Esophagus (tissue), 2 donors: ENCODE measurements at regions not wholly inside any gene's neighbourhood (a gene's known extent, or its start where the extent isn't known, plus 50 kb on each side); places are given as distances from the start of the nearest gene placed in this dataset.
"Not testable (repeated sequence)": the region's sequence is repeated elsewhere in the genome, so short reads cannot be mapped to it uniquely, and the experiment has no call there.

Source experiments
- H3K27ac ChIP-seq, 2 donors: one replicate each; pipeline ENCODE4 v1.5.1; 2013; ENCODE audit warnings: low read depth in 2 of 2, mild to moderate bottlenecking in 2 of 2, inconsistent platforms in 1 of 2, low read length in 1 of 2, moderate library complexity in 1 of 2
- H3K27me3 ChIP-seq, 2 donors: one replicate each; pipeline ENCODE4 v1.6.1; 2013; ENCODE audit warnings: low read length in 2 of 2, control low read depth in 1 of 2, mild to moderate bottlenecking in 1 of 2; ENCODE audit not compliant: insufficient read depth in 2 of 2, control insufficient read depth in 1 of 2
- H3K36me3 ChIP-seq, 2 donors: one replicate each; pipeline ENCODE4 v1.6.1; 2013; ENCODE audit warnings: low read length in 1 of 2; ENCODE audit not compliant: control insufficient read depth in 2 of 2, insufficient read depth in 2 of 2
- H3K4me1 ChIP-seq, 2 donors: one replicate each; pipeline ENCODE4 v1.6.1; 2013; ENCODE audit warnings: low read length in 1 of 2; ENCODE audit not compliant: control insufficient read depth in 2 of 2, insufficient read depth in 2 of 2
- H3K4me3 ChIP-seq, 2 donors: one replicate each; pipeline ENCODE4 v1.5.1; 2013; ENCODE audit warnings: low read length in 2 of 2, mild to moderate bottlenecking in 2 of 2, low read depth in 1 of 2, moderate library complexity in 1 of 2
- H3K9me3 ChIP-seq, 2 donors: one replicate each; pipeline ENCODE4 v1.6.1; 2013; ENCODE audit warnings: mild to moderate bottlenecking in 2 of 2, low read depth in 1 of 2, low read length in 1 of 2, moderate library complexity in 1 of 2; ENCODE audit not compliant: control insufficient read depth in 2 of 2, insufficient read depth in 1 of 2
- WGBS, 2 donors: extraction: QIAGEN DNeasy Blood & Tissue Kit; methylation state at CpG; one replicate each; pipeline ENCODE4 v1.1.7; 2013; 5-methylcytosine and 5-hydroxymethylcytosine counted together
- donor health status: healthy with polysubstance abuse.
- donor health status: Bipolar disorder and iron deficiency.

DNA sequence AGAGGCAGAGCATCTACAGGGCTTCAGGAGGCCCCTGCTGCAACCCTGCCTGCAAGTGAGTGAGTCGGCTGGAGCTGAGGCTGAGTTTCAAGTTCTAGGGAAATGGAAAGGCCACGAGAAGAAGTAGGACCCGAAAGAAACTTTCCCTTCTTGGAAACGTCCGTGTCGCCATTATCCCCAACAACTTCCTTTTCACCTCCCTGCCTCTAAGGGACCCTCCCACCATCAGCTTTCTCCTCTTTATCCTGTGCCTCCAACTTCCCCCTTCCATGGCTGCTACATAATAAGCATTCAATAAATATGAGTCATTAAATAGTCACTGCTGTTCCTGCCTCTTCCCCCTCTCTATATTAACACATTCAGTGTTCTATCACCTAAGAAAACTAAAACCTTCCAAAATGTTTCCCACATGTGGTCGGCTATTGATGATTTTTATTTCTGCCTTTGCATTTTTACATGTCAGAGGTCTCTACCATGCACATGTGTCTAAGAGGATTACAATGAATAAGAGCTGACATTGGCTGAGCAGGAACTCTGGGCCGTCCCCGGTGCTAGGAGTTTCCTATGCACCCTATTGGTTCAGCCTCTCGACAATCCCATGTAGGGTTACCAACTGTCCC, 115.9 kb upstream of the TNRC6C start:
- 62 to 69% methylated on average over 10 of the region's 10 CpGs for WGBS, 2 donors
- Histone ChIP-seq H3K27me3 (no peaks in the 10 kb centered on the region), H3K27ac (no peak overlapping the region), H3K9me3 (no peaks in the 10 kb centered on the region), H3K4me3 (no peak overlapping the region), H3K4me1 (no peaks in the 10 kb centered on the region), H3K36me3 (no peaks in the 10 kb centered on the region)

DNA sequence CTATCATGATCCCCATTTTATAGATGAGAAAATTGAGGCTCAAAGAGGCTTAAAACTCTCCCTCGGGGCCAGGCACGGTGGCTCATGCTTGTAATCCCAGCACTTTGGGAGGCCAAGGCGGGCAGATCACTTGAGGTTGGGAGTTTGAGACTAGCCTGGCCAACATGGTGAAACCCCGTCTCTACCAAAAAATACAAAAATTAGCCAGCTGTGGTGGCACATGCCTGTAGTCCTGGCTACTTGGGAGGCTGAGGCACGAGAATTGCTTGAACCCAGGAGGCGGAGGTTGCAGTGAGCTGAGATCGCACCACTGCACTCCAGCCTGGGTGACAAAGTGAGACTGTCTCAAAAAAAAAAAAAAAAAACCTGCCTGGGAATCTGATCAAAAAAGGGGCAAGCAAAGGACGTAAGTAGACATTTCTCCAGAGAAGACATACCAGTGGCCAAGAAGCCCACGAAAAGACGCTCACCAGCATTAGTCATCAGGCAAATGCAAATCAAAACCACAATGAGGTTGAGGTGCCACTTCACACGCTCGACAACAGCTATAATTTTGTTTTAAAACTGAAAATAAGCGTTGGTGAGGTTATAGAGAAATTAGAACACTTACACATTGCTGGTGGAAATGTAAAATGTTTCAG, 115.1 kb upstream of the TNRC6C start:
- not testable (repeated sequence) for H3K36me3 ChIP-seq, H3K4me1 ChIP-seq, H3K27ac ChIP-seq, H3K27me3 ChIP-seq, H3K4me3 ChIP-seq, H3K9me3 ChIP-seq
- WGBS, 2 donors, result 64 to 71% methylated on average over 13 of the region's 13 CpGs

DNA sequence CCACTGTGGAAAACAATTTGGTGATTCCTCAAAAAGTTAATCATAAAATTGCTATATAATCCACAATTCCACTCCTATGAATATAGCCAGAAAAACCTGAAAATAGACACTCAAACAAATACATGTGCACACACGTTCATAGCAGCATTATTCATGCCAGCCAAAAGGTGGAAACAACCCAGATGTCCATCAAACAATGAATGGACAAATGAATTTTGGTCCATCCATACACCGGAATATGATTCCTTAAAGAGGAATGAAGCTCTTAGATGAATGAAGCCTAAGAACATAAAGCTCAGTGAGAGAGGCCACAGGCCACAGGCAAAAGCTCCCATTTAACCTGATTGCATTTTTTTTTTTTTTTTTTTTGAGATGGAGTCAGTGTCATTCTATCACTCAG, 114.6 kb upstream of the TNRC6C start:
- 50 to 62% methylated on average over 2 of the region's 2 CpGs for WGBS, 2 donors
- Histone ChIP-seq H3K36me3 (no peaks in the 10 kb centered on the region), H3K27me3 (no peaks in the 10 kb centered on the region), H3K4me1 (no peaks in the 10 kb centered on the region), H3K4me3 (no peak overlapping the region), H3K27ac (no peak overlapping the region), H3K9me3 (no peaks in the 10 kb centered on the region)

DNA sequence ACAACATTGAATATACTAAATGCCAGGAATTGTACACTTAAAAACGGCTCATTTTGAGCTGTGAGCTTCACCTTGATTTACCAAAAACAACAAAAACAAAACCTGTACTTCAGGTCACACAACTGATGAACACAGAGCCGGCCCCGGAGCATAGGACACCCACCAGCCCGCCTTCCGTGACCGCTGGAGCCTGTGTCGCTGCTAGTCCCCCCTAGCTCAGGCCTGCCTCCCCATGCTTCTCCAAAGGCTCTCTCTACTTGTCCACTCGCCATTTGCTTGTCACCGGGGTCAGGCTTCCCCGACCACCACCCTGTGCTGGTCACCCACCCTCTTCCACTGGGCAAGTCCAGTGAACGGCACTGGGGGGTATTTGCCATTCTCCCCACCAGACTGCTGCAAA, 113.8 kb upstream of the TNRC6C start:
- Histone ChIP-seq H3K9me3 (no peaks in the 10 kb centered on the region), H3K27me3 (no peaks in the 10 kb centered on the region), H3K4me1 (no peaks in the 10 kb centered on the region), H3K27ac (no peak overlapping the region), H3K36me3 (no peaks in the 10 kb centered on the region), H3K4me3 (no peak overlapping the region)
- 83 to 86% methylated on average over 11 of the region's 11 CpGs for WGBS, 2 donors

DNA sequence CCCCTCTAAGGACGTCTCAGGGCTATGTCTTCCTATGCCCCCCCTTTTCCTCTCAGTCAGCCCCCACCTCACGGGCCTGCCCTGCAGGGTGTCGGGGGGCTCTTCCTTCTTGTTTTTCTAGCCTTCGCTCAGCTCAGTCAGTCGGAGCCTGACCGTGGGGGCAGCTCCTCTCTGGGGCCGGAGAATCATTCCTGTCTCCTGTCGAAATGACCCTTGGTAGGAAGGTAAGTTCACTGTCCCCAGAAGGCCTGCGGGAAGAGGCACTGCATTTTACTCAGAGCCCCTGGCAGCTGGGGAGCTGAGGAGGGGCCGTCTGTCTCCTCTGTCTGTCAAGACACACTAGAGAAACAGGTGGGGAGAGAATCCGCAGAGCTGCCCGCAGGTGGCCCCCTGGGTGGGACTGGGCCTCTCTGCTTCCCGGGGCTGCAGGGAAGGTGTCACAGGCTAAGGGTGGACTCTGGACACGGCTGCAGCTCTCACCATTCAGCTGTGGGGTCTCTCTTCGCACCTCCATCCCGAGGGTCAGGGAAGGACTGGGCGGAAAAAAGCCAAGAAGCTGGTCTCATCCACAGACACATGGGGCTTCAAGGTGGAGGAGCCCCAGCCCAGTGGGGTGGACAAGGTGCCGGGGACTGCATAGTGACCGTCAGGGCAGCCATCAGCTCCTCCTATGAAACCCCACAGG, 112.8 kb upstream of the TNRC6C start:
- H3K4me3 ChIP-seq, result no peak overlapping the region
- H3K27me3 ChIP-seq, result no peaks in the 10 kb centered on the region
- H3K4me1 ChIP-seq, result no peaks in the 10 kb centered on the region
- H3K27ac ChIP-seq, result no peak overlapping the region
- no peaks in the 10 kb centered on the region for H3K9me3 ChIP-seq
- WGBS, 2 donors, result 81 to 89% methylated on average over 19 of the region's 19 CpGs
- H3K36me3 ChIP-seq, result no peaks in the 10 kb centered on the region

DNA sequence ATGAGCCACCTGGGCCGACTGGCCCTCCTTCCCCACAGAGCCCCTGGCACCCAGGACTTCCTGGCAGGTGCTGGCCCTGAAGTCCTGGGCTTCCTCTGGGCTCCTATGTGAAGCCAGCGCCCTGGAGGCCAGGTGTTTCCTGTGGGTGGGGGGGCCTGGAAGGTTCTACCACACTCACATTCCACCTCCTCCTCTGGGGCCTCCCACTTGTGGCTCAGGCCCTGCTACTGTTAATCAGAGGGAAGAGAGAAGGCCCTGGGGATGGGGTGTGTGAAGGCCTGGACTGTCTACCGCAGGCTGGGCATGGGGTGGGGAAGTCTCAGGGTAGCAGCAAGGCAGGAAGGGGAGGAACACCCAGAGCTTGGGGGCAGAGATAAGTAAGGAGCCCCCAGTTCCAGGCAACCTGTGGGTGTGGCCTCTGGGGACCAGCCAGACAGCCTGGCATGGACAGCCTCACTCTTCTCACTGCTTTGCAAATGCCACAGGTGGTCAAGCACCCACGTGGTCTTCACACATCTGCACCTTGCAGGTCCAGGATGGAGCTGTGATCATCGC, 111.9 kb upstream of the TNRC6C start:
- Histone ChIP-seq H3K4me1 (no peaks in the 10 kb centered on the region), H3K4me3 (no peak overlapping the region), H3K27ac (no peak overlapping the region)

DNA sequence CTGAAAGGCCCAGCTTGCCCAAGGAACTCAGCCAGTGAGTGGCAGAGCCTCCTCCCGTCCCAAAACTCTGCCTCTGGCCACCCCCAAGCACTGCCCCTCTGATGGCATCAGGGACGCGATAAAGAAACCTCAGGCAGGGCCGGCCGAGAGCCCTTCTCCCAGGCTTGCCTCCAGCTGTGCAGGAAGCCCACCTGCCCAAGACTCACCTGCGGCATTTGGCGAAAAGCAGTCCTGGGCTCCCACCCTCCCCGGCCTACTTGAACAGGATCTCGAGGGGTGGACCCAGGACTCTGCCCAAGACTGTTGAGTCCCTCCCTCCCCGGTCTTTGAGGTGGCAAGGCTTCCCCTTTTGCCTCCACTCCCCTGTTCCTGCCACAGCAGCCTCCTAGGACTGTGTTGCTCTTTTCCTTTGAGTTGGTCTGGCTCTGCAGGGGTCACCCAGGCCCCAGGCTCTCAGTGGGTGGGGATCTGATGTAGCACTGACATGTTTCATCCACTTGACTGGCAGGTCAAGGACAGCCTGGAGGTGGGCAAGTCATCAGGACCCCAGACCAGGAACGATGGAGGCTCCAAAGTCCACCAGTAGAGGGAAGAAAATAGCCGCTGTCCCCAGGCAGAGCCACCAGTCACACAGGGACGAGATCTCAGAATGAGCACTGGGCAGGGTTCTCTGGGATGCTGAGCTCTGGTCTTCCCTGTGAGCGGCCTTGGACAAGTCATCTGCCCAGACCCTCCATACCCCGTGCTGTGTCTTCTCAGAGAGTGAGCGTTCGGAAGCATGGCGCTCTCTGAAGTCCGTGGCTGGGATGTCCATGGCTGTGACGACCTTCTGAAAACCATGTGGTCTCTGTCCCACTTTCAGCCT, 111.0 kb upstream of the TNRC6C start:
- Histone ChIP-seq H3K4me1 (no peaks in the 10 kb centered on the region), H3K9me3 (no peaks in the 10 kb centered on the region), H3K36me3 (no peaks in the 10 kb centered on the region), H3K4me3 (no peak overlapping the region), H3K27ac (no peak overlapping the region), H3K27me3 (no peaks in the 10 kb centered on the region)
- WGBS, 2 donors, result 86 to 89% methylated on average over 20 of the region's 20 CpGs

More for the DNA sequence above, 111.9 kb upstream of the TNRC6C start:
- no peaks in the 10 kb centered on the region for H3K36me3 ChIP-seq
- 47 to 57% methylated on average over 5 of the region's 5 CpGs for WGBS, 2 donors
- no peaks in the 10 kb centered on the region for H3K27me3 ChIP-seq
- H3K9me3 ChIP-seq, result no peaks in the 10 kb centered on the region

DNA sequence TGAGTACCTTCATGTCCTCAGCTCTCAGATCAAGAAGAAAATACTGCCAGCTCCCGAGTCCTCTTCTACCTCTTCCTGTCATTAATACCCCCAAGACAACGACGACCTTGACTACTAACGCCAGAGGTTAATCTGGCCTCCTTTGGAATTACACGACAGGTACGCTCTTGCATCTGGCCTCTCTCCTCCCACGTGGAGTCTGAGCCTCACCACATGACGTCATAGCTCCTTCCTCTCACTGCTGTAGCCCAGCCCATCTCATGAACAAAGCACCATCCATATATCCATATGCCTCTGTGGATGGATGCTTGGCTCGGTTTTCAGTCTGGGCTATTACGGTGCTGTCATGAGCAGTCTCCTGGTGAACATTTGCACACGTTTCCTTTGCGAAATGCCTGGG, 110.2 kb upstream of the TNRC6C start:
- 80 to 83% methylated on average over 12 of the region's 12 CpGs for WGBS, 2 donors
- H3K4me1 ChIP-seq, result no peaks in the 10 kb centered on the region
- H3K36me3 ChIP-seq, result no peaks in the 10 kb centered on the region
- no peak overlapping the region for H3K27ac ChIP-seq
- no peaks in the 10 kb centered on the region for H3K27me3 ChIP-seq
- no peaks in the 10 kb centered on the region for H3K9me3 ChIP-seq
- no peak overlapping the region for H3K4me3 ChIP-seq

DNA sequence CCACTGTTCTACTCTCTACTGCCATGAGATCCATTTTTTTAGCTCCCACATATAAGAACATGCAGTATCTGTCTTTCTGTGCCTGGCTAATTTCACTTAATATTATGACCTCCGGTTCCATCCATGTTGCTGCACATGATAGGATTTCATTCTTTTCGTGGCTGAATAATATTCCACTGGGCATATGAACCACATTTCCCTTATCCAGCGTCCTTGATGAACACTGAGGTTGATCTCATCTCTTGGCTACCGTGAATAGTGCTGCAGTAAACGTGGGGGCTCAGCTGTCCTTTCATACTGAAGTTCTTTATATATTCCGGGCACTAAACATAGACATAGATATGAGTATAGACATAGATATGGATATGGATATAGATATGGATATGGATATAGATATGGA, 109.3 kb upstream of the TNRC6C start:
- no peaks in the 10 kb centered on the region for H3K36me3 ChIP-seq
- no peaks in the 10 kb centered on the region for H3K27me3 ChIP-seq
- no peaks in the 10 kb centered on the region for H3K4me1 ChIP-seq
- WGBS, 2 donors, result 88 to 89% methylated on average over 6 of the region's 6 CpGs
- no peaks in the 10 kb centered on the region for H3K9me3 ChIP-seq
- no peak overlapping the region for H3K27ac ChIP-seq
- no peak overlapping the region for H3K4me3 ChIP-seq
